ENCODE measurements at regions not wholly inside any gene's neighbourhood (a gene's known extent, or its start where the extent isn't known, plus 50 kb on each side); places are given as distances from the start of the nearest gene placed in this dataset.

- ATAC-seq = no peak
- intact Hi-C loops (cut with DNase I) = no loop called here
- no peaks in the 10 kb centered on the region for H3K4me1 ChIP-seq
- H3K4me3 ChIP-seq = no peak overlapping the region
- no peak overlapping the region for H3K27ac ChIP-seq
- H3K36me3 ChIP-seq = no peaks in the 10 kb centered on the region
- no peaks in the 10 kb centered on the region for H3K9me3 ChIP-seq
- no peak for DNase-seq
- TF ChIP-seq, protein P1, sequence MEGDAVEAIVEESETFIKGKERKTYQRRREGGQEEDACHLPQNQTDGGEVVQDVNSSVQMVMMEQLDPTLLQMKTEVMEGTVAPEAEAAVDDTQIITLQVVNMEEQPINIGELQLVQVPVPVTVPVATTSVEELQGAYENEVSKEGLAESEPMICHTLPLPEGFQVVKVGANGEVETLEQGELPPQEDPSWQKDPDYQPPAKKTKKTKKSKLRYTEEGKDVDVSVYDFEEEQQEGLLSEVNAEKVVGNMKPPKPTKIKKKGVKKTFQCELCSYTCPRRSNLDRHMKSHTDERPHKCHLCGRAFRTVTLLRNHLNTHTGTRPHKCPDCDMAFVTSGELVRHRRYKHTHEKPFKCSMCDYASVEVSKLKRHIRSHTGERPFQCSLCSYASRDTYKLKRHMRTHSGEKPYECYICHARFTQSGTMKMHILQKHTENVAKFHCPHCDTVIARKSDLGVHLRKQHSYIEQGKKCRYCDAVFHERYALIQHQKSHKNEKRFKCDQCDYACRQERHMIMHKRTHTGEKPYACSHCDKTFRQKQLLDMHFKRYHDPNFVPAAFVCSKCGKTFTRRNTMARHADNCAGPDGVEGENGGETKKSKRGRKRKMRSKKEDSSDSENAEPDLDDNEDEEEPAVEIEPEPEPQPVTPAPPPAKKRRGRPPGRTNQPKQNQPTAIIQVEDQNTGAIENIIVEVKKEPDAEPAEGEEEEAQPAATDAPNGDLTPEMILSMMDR (IDR thresholded peaks at IDR 0.05) = no peak
- H3K27me3 ChIP-seq (ENCODE audit: low read depth) = no peaks in the 10 kb centered on the region
These were observed 251.8 kb upstream of the CDH9 start for GRCh38 chr5:27290172-27290571.

GRCh38 chr5:27276119-27276518 is 237.7 kb upstream of the CDH9 start:
- TF ChIP-seq, protein P1 (IDR thresholded peaks at IDR 0.05) = no peak
- H3K27me3 ChIP-seq (ENCODE audit: low read depth) = no peaks in the 10 kb centered on the region
- H3K4me3 ChIP-seq = no peak overlapping the region
- H3K36me3 ChIP-seq = no peaks in the 10 kb centered on the region
- no peak overlapping the region for H3K27ac ChIP-seq
- ATAC-seq (no peak), DNase-seq (no peak)
- H3K9me3 ChIP-seq = no peaks in the 10 kb centered on the region
- H3K4me1 ChIP-seq = no peaks in the 10 kb centered on the region
- intact Hi-C loops (cut with DNase I) = no loop called here

DNA sequence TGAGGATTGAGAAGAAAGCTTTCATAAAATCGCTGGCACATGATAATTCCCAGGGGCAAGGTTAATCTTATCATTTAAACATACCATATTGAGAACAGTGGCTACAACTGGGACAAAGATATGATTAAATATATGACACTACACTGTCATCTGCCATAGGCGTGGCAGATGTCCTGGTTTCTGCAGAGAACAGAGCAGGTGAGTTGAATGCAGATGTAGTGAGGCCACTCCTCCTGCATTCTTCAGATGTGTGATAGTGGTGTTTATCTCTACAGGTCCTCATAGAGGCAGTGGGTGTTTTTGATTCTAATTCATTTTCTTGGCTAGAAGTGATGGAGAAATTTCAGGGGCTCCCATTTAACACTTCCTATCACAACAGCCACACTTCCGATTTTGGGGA is 237.0 kb upstream of the CDH9 start:
- intact Hi-C loops (cut with DNase I) = no loop called here
- no peak overlapping the region for H3K27ac ChIP-seq
- TF ChIP-seq, protein P1 (IDR thresholded peaks at IDR 0.05) = no peak
- no peaks in the 10 kb centered on the region for H3K9me3 ChIP-seq
- H3K36me3 ChIP-seq = no peaks in the 10 kb centered on the region
- no peaks in the 10 kb centered on the region for H3K27me3 ChIP-seq (ENCODE audit: low read depth)
- ATAC-seq (no peak), DNase-seq (no peak)
- no peak overlapping the region for H3K4me3 ChIP-seq
- H3K4me1 ChIP-seq = no peaks in the 10 kb centered on the region

- TF ChIP-seq, protein P1 (IDR thresholded peaks at IDR 0.05) = no peak
- Histone ChIP-seq H3K4me3 (no peak overlapping the region), H3K4me1 (no peaks in the 10 kb centered on the region), H3K27ac (no peak overlapping the region), H3K9me3 (no peaks in the 10 kb centered on the region), H3K36me3 (no peaks in the 10 kb centered on the region), H3K27me3 (ENCODE audit: low read depth) (no peaks in the 10 kb centered on the region)
- intact Hi-C loops (cut with DNase I) = no loop called here
- DNase-seq (no peak), ATAC-seq (no peak)
These were observed 231.4 kb upstream of the CDH9 start for GRCh38 chr5:27269766-27270165.

DNA sequence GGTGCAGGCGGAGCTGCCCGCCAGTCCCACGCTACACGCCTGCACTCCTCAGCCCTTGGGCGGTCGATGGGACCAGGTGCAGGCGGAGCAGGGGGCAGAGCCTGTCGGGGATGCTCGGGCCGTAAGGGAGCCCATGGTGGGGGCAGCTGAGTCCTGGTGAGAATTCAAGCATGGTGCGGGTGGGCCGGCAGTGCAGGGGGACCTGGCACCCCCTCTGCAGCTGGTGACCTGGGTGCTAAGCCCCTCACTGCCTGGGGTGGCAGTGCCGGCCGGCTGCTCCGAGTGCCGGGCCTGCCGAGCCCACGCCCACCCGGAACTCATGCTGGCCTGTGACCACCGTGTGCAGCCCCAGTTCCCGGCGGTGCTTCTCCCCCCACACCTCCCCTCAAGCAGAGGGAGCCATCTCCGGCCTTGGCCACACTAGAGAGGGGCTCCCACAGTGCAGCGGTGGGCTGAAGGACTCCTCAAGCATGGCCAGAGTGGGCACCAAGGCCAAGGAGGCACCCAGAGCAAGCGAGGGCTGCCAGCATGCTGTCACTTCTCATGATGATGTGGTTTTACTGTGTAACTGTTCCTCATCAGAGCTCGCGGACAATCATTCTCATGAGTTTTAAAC is 228.9 kb upstream of the CDH9 start:
- ATAC-seq (peak in 1 of 2 donors; percentile 28), DNase-seq (no peak)
- H3K27ac ChIP-seq = no peak overlapping the region

More for the DNA sequence above, 228.9 kb upstream of the CDH9 start:
- no peaks in the 10 kb centered on the region for H3K27me3 ChIP-seq (ENCODE audit: low read depth)
- H3K9me3 ChIP-seq = no peaks in the 10 kb centered on the region
- H3K36me3 ChIP-seq = no peaks in the 10 kb centered on the region
- H3K4me3 ChIP-seq = no peak overlapping the region
- no peaks in the 10 kb centered on the region for H3K4me1 ChIP-seq
- intact Hi-C loops (cut with DNase I) = no loop called here
- TF ChIP-seq, protein P1 (IDR thresholded peaks at IDR 0.05) = no peak
